Suprapubic skin (tissue), 4 donors: ENCODE measurements at regions not wholly inside any gene's neighbourhood (a gene's known extent, or its start where the extent isn't known, plus 50 kb on each side); places are given as distances from the start of the nearest gene placed in this dataset.

Source experiments
- CTCF ChIP-seq, 2 donors: fragments of 200-600 bp in 1 of 2; fragments of 450-650 bp in 1 of 2; sonication (generic) in 1 of 2; IDR thresholded peaks; one replicate each; pipeline ENCODE4 v1.5.1; 2016 to 2019; ENCODE audit warnings: antibody characterized with exemption in 2 of 2, mild to moderate bottlenecking in 1 of 2, moderate library complexity in 1 of 2
- EP300 ChIP-seq: sonication (generic); formaldehyde crosslinking; IDR thresholded peaks from one replicate; pipeline ENCODE4 v1.6.1; 2017; ENCODE audit warnings: antibody characterized with exemption
- POLR2AphosphoS5 ChIP-seq, 3 donors: sonication (generic); formaldehyde crosslinking; IDR thresholded peaks; one replicate each; pipeline ENCODE4 v1.6.1; 2017; ENCODE audit warnings: antibody characterized with exemption in 3 of 3

DNA sequence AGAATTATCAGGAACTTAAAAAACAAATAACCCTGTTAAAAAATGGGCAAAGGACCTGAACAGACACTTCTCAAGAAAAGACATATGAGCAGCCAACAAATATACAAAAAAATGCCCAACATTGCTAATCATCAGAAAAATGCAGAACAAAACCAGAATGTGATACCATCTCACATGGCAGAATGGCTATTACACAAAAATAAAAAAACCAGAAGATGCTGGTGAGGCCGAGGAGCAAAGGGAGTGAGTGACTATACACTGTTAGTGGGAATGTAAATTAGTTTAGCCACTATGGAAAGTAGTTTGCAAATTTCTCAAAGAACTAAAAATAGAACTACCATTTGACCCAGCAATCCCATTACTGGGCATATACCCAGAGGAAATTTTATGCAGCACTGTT, 95.8 kb upstream of the DSEL start:
- TF ChIP-seq CTCF (IDR thresholded peaks at IDR 0.05): no peak
- TF ChIP-seq EP300: no peak
- TF ChIP-seq POLR2AphosphoS5 (IDR thresholded peaks at IDR 0.05): no peak
